ENCODE measurements at regions not wholly inside any gene's neighbourhood (a gene's known extent, or its start where the extent isn't known, plus 50 kb on each side); places are given as distances from the start of the nearest gene placed in this dataset.

GRCh38 chr10:111976557-111976956 lies 207.0 kb downstream of the GPAM start:
- no peak for DNase-seq
- Histone ChIP-seq H3K23me2 (ENCODE audit: insufficient read length, low read depth, low read length, poor library complexity, severe bottlenecking) (no peaks in the 10 kb centered on the region), H3K79me2 (ENCODE audit: insufficient read depth, low read length) (no peaks in the 10 kb centered on the region), H3K27ac (ENCODE audit: insufficient read length, low read depth, low read length) (no peak overlapping the region), H4K5ac (ENCODE audit: insufficient read length, low read depth, low read length) (no peak overlapping the region), H3K4ac (ENCODE audit: low read depth, low read length) (no peak overlapping the region), H2AFZ (ENCODE audit: low read length) (no peak overlapping the region), H3K4me2 (ENCODE audit: insufficient read depth, insufficient read length, low read length) (no peak overlapping the region), H3K4me1 (ENCODE audit: insufficient read depth, low read length) (no peaks in the 10 kb centered on the region), H2AK5ac (ENCODE audit: insufficient read length, low read length) (no peak overlapping the region), H2BK20ac (ENCODE audit: low read depth, low read length, poor library complexity, severe bottlenecking) (no peak overlapping the region), H3T11ph (ENCODE audit: low read length) (no peak overlapping the region), H3K27me3 (ENCODE audit: insufficient read depth, low read length) (no peaks in the 10 kb centered on the region), H4K8ac (replicated peaks; ENCODE audit: insufficient read length, low read depth, low read length) (no peak overlapping the region), H3K79me1 (ENCODE audit: insufficient read depth, low read depth, low read length, poor library complexity, severe bottlenecking) (no peaks in the 10 kb centered on the region), H3K9ac (ENCODE audit: extremely low read depth, insufficient read length, low read length) (no peak overlapping the region), H3K14ac (ENCODE audit: insufficient read depth, low read length) (no peak overlapping the region), H2BK15ac (ENCODE audit: low read depth, low read length) (no peak overlapping the region), H3K56ac (ENCODE audit: insufficient read length, low read depth, low read length) (no peak overlapping the region), H4K91ac (ENCODE audit: insufficient read length, low read depth, low read length) (no peak overlapping the region), H4K20me1 (ENCODE audit: control insufficient read depth, insufficient read depth, insufficient read length) (no peaks in the 10 kb centered on the region), H3K9me3 (ENCODE audit: control insufficient read depth, low read depth, low read length) (no peaks in the 10 kb centered on the region), H3K18ac (ENCODE audit: insufficient read length, low read depth, low read length) (no peak overlapping the region), H2BK120ac (ENCODE audit: low read depth, low read length, poor library complexity, severe bottlenecking) (no peak overlapping the region), H2BK12ac (ENCODE audit: insufficient read length, low read depth, low read length) (no peak overlapping the region), H2BK5ac (ENCODE audit: insufficient read length, low read length) (no peak overlapping the region), H3K23ac (ENCODE audit: insufficient read length, low read depth, low read length) (no peak overlapping the region)
- H3K27ac Mint-ChIP-seq, result no peak overlapping the region
- H3K36me3 Mint-ChIP-seq (ENCODE audit: insufficient read depth in 1 of 3, low read depth in 3 of 3), result no peaks in the 10 kb centered on the region
- no peaks in the 10 kb centered on the region for H3K9me3 Mint-ChIP-seq
- no peak for TF ChIP-seq CTCF (conservative IDR thresholded peaks at IDR 0.05)
- peaks cover 2% of the 10 kb centered on the region; the same call in 1 of the 2 replicates for H3K27me3 Mint-ChIP-seq (ENCODE audit: low read depth)
- no peak overlapping the region for H3K4me3 Mint-ChIP-seq
- H3K4me1 Mint-ChIP-seq, result no peaks in the 10 kb centered on the region; a peak in 1 of 4 replicates
- no CpG with 5 or more reads among the region's 2 CpGs for WGBS (ENCODE audit: extremely low coverage, insufficient read length, low lambda C conversion rate)
